SJSA1 (cell line): ENCODE measurements at regions not wholly inside any gene's neighbourhood (a gene's known extent, or its start where the extent isn't known, plus 50 kb on each side); places are given as distances from the start of the nearest gene placed in this dataset.
"Not testable (repeated sequence)": the region's sequence is repeated elsewhere in the genome, so short reads cannot be mapped to it uniquely, and the experiment has no call there.

Source experiments
- DNase-seq, 2 experiments: peaks; one replicate each; pipeline ENCODE4 v3.0.0-alpha.2; 2015 to 2020; ENCODE audit warnings: low spot score in 2 of 2, low read depth in 1 of 2
- H3K27ac ChIP-seq: fragments of 250-450 bp; sonication (Bioruptor Pico); 2 replicates; pipeline ENCODE4 v1.5.1; 2020; ENCODE audit warnings: mild to moderate bottlenecking, moderate library complexity
- H3K27me3 ChIP-seq: fragments of 250-450 bp; sonication (Bioruptor Pico); replicated peaks from 2 replicates; pipeline ENCODE4 v1.5.1; 2020; ENCODE audit warnings: mild to moderate bottlenecking, moderate library complexity
- H3K36me3 ChIP-seq: fragments of 250-450 bp; sonication (Bioruptor Pico); 2 replicates; pipeline ENCODE4 v1.5.1; 2020; ENCODE audit warnings: mild to moderate bottlenecking
- H3K4me1 ChIP-seq: fragments of 250-450 bp; sonication (Bioruptor Pico); replicated peaks from 2 replicates; pipeline ENCODE4 v1.6.1; 2021; ENCODE audit warnings: mild to moderate bottlenecking
- H3K4me3 ChIP-seq: fragments of 250-450 bp; sonication (Bioruptor Pico); 2 replicates; pipeline ENCODE4 v1.5.1; 2020; ENCODE audit warnings: mild to moderate bottlenecking
- H3K9me3 ChIP-seq: fragments of 250-450 bp; sonication (Bioruptor Pico); replicated peaks from 2 replicates; pipeline ENCODE4 v1.5.1; 2020; ENCODE audit warnings: mild to moderate bottlenecking

GRCh38 chr7:126022452-126022851 lies 1092.8 kb upstream of the POT1 start:
- Histone ChIP-seq H3K4me1 (no peaks in the 10 kb centered on the region), H3K9me3 (no peaks in the 10 kb centered on the region), H3K4me3 (no peak overlapping the region), H3K27ac (no peak overlapping the region), H3K36me3 (no peaks in the 10 kb centered on the region), H3K27me3 (no peaks in the 10 kb centered on the region)
- DNase-seq, result no peak

GRCh38 chr7:126016722-126017121 lies 1087.1 kb upstream of the POT1 start:
- Histone ChIP-seq H3K27ac (no peak overlapping the region), H3K4me1 (no peaks in the 10 kb centered on the region), H3K27me3 (no peaks in the 10 kb centered on the region), H3K36me3 (no peaks in the 10 kb centered on the region), H3K4me3 (no peak overlapping the region), H3K9me3 (peaks cover 5% of the 10 kb centered on the region; the same call in 1 of the 2 replicates)
- DNase-seq, result no peak

DNA sequence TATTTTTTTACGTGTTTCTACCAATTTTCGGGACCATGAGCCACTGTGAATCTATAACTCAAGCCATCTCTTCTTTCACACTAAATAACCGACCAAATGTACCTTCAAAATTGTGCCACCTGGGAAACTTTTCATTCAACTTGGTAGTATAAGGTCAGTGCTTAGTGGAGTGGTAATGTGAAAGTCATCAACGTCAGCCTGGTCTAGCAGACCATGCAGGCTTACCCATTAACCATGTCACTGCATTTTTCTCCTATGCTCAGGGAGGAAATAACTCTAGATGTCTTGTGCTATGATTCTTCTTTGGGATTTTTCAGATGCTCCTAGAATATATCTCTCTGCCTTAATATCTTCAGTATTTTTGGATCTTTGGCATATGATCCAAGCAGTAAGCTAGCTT lies 1075.4 kb upstream of the POT1 start:
- Histone ChIP-seq H3K4me1 (no peaks in the 10 kb centered on the region), H3K27ac (no peak overlapping the region), H3K4me3 (no peak overlapping the region), H3K36me3 (no peaks in the 10 kb centered on the region), H3K27me3 (no peaks in the 10 kb centered on the region), H3K9me3 (no peaks in the 10 kb centered on the region; the same call in none of the 2 replicates)
- no peak for DNase-seq

GRCh38 chr7:126001349-126001748 lies 1071.7 kb upstream of the POT1 start:
- no peak overlapping the region for H3K27ac ChIP-seq
- H3K36me3 ChIP-seq, result no peaks in the 10 kb centered on the region
- DNase-seq, result no peak
- H3K9me3 ChIP-seq, result no peaks in the 10 kb centered on the region; the same call in none of the 2 replicates
- no peaks in the 10 kb centered on the region for H3K4me1 ChIP-seq
- H3K27me3 ChIP-seq, result no peaks in the 10 kb centered on the region
- H3K4me3 ChIP-seq, result no peak overlapping the region

GRCh38 chr7:125984795-125985194 lies 1055.2 kb upstream of the POT1 start:
- Histone ChIP-seq H3K27me3 (no peaks in the 10 kb centered on the region), H3K36me3 (no peaks in the 10 kb centered on the region), H3K4me3 (no peak overlapping the region), H3K27ac (no peak overlapping the region), H3K9me3 (0 out of 2 replicates have a peak, but pooled peaks cover 3% of the 10 kb centered on the region), H3K4me1 (no peaks in the 10 kb centered on the region)
- DNase-seq, result no peak

- Histone ChIP-seq H3K9me3 (no peaks in the 10 kb centered on the region), H3K27ac (no peak overlapping the region), H3K4me3 (no peak overlapping the region), H3K36me3 (no peaks in the 10 kb centered on the region), H3K4me1 (no peaks in the 10 kb centered on the region), H3K27me3 (no peaks in the 10 kb centered on the region)
- DNase-seq, result no peak
Observed at GRCh38 chr7:125971656-125972055, 1042.0 kb upstream of the POT1 start.

DNA sequence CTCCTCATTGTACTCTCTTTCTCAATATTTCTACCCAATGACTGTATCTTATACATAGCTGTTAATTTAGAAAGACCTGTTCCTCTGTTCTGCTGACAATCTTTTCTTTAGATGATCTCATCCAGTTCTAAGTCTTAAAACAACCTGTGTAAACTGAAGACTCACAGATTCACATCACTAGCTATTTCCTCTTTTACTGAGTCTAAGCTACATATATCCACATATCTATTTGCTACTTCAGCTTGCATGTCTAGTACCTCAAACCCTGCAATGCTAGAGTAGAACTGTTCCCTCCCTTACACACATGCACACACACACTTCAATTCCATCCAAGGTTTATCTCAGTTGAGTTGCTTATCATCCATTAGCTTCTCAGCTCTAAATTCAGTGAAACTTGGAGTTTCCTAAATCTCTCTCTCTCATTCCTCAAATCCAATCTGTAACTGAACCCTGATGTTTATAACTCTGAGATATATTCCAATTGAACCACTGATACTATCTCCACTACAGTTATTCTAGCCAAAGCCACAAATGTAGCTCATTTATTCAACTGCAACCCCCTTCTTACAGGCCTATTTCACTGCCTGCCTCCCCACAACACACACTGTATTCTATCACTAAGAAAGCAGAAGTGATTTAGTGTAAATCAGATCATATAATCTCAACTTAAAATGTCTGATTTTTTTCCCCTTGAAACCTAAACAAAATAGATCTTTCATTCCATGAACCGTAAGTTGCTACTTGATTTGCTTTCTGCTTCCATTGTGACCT lies 1036.8 kb upstream of the POT1 start:
- no peak overlapping the region for H3K27ac ChIP-seq
- no peaks in the 10 kb centered on the region for H3K4me1 ChIP-seq
- no peak for DNase-seq
- H3K9me3 ChIP-seq, result no peaks in the 10 kb centered on the region
- H3K36me3 ChIP-seq, result no peaks in the 10 kb centered on the region
- H3K27me3 ChIP-seq, result no peaks in the 10 kb centered on the region
- no peak overlapping the region for H3K4me3 ChIP-seq

DNA sequence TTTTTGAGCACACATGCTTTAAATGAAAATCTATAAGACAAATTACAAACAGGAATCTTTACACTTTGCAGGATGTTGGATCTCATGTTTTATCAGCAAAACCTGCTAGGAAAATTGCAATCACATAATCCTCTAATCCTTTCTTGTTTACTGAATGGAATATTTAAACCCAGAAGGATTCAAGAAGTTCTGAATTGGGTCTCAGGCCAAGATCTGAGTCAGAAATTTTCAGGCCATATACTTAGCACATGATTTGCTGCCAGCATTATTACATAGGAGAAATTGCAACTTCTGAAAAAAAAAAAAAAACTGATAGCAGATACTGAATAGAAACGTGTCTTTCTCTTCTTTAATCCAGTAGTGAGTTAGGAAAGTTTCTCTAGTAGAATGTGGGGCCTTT lies 1005.3 kb upstream of the POT1 start:
- no peak overlapping the region for H3K4me3 ChIP-seq
- H3K27me3 ChIP-seq, result no peaks in the 10 kb centered on the region
- H3K9me3 ChIP-seq, result peaks cover 9% of the 10 kb centered on the region
- no peak for DNase-seq
- H3K36me3 ChIP-seq, result no peaks in the 10 kb centered on the region
- no peaks in the 10 kb centered on the region for H3K4me1 ChIP-seq
- no peak overlapping the region for H3K27ac ChIP-seq

GRCh38 chr7:125934539-125934938 lies 1004.9 kb upstream of the POT1 start:
- Histone ChIP-seq H3K4me1 (no peaks in the 10 kb centered on the region), H3K9me3 (peaks cover 9% of the 10 kb centered on the region), H3K4me3 (no peak overlapping the region), H3K27ac (no peak overlapping the region), H3K27me3 (no peaks in the 10 kb centered on the region), H3K36me3 (no peaks in the 10 kb centered on the region)
- DNase-seq, result no peak

DNA sequence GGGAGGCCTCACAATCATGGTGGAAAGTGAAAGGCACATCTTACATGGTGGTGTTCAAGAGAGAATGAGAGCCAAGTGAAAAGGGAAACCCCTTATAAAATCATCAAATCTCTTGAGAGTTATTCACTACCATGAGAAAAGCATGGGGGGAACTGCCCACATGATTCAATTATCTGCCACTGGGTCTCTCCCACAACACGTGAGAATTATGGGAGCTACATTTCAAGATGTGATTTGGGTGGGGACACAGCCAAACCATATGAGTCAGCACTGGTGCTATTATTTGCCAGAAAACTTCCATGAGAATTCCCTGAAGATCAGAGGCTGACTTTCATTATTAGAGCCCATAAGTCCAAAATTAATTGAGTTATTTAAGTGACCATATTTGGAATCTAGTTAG lies 1001.2 kb upstream of the POT1 start:
- Histone ChIP-seq H3K4me3 (no peak overlapping the region), H3K27ac (no peak overlapping the region), H3K4me1 (no peaks in the 10 kb centered on the region), H3K9me3 (peaks cover 5% of the 10 kb centered on the region), H3K27me3 (no peaks in the 10 kb centered on the region), H3K36me3 (no peaks in the 10 kb centered on the region)
- no peak for DNase-seq

DNA sequence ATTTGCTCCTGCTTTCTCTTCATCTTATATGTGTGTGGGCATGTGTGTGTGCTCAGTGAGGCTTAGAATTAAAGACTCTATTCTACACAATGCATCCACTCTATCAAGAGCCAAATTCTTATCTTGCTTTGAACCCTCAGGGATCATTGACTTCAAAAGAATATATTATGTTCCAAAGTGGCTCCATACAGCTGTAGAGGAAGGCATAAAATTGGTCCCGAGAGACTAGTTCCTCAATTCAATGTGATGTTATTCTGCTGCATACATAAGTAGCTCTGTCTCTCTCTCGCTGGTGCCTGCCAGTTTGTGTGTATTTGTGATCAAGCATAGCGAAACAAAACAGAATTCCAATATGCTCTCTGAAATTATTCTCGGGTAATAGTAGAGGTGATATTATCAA lies 997.9 kb upstream of the POT1 start:
- no peak for DNase-seq
- Histone ChIP-seq H3K4me3 (no peak overlapping the region), H3K27me3 (no peaks in the 10 kb centered on the region)

DNA sequence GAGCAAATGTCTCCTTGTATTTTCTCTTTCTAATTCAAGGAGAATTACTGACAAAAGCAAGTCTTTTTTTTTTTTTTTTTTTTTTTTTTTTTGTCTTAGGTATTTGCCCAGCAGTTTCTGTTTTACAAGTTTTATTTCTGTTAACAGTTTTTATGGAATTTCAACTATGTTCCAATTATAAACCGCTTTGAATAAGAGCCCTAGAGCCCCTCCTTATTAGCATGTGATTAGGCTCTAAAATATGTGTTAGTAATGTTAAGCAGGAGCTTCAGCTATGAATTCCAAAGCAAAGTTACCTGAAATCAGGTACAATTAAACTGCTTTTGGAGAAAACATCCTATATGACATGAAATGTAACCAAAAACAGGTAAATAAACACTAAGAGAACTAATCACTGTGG lies 997.0 kb upstream of the POT1 start:
- no peak overlapping the region for H3K4me3 ChIP-seq
- no peak overlapping the region for H3K27ac ChIP-seq
- DNase-seq, result no peak
- no peaks in the 10 kb centered on the region for H3K27me3 ChIP-seq
- no peaks in the 10 kb centered on the region for H3K36me3 ChIP-seq
- no peaks in the 10 kb centered on the region for H3K9me3 ChIP-seq
- no peaks in the 10 kb centered on the region for H3K4me1 ChIP-seq

More for the DNA sequence above, 997.9 kb upstream of the POT1 start:
- Histone ChIP-seq H3K27ac (no peak overlapping the region), H3K9me3 (no peaks in the 10 kb centered on the region; the same call in 1 of the 2 replicates), H3K4me1 (no peaks in the 10 kb centered on the region), H3K36me3 (no peaks in the 10 kb centered on the region)

DNA sequence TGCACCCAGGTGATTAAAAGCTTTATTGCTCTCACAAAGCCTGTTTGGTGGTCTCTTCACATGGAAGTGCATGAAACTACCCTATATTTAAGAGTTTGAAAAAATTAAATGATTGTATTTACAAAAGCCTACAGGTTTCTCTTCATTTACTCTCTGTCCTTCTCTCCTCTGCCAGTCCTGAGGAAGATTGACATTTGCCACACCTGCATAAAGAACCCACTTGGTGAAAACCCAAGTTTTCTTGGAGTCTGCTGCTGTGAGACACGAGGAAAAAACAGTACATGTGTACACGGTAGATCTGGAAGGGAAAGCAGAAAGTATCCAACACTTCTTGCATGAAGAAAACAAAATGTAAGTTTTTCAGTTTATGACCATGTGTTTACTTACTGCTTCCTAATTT lies 994.4 kb upstream of the POT1 start:
- no peak for DNase-seq
- no peak overlapping the region for H3K4me3 ChIP-seq
- no peaks in the 10 kb centered on the region for H3K4me1 ChIP-seq
- H3K27me3 ChIP-seq, result no peaks in the 10 kb centered on the region
- no peaks in the 10 kb centered on the region for H3K9me3 ChIP-seq
- no peaks in the 10 kb centered on the region for H3K36me3 ChIP-seq
- H3K27ac ChIP-seq, result no peak overlapping the region

DNA sequence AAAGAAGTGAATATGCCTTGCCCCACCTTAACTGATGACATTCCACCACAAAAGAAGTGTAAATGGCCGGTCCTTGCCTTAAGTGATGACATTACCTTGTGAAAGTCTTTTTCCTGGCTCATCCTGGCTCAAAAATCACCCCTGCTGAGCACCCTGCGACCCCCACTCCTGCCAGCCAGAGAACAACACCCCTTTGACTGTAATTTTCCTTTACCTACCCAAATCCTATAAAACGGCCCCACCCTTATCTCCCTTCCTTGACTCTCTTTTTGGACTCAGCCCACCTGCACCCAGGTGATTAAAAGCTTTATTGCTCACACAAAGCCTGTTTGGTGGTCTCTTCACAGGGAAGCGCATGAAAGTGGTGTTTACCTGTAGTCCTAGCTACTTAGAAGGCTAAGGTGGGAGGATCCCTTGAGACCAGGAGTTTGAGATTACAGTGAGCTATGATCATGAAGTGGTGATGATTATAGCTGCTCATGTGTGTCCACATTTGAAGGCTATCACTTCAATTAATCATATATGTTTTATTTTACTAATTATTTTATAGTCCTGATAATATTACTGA lies 985.8 kb upstream of the POT1 start:
- H3K4me3 ChIP-seq, H3K27me3 ChIP-seq, H3K36me3 ChIP-seq, H3K4me1 ChIP-seq, H3K9me3 ChIP-seq, H3K27ac ChIP-seq, DNase-seq: not testable (repeated sequence)
